GM11168 (cell line): ENCODE measurements at regions not wholly inside any gene's neighbourhood (a gene's known extent, or its start where the extent isn't known, plus 50 kb on each side); places are given as distances from the start of the nearest gene placed in this dataset.
"Not testable (repeated sequence)": the region's sequence is repeated elsewhere in the genome, so short reads cannot be mapped to it uniquely, and the experiment has no call there.

ENCODE experiments used
- in situ Hi-C: fragments of 300-500 bp; cut with MboI; formaldehyde crosslinking; loops from one replicate; pipeline ENCODE4 v1.12.0; 2022; ENCODE audit warnings: low sequenced_read_pairs; ENCODE audit not compliant: unreplicated experiment

DNA sequence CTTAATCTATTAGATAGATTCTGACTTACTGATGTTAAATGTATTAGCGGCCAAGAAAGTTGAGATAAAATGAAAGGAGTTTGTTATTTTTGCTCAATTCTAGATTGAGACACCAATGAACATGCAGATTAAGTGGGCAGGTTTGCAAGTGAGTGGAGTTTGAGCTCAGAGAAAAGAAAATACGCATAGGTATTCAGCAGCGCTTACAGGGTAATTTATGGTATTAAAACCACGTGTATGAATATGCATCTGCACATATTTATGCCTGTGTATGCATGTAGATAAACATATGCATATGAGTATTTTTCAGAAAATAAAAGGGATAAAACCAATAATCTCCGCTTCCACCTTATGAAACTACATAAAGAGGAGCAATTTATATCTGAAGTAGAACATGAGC is 1450.1 kb downstream of the RPIA start:
- in situ Hi-C loops: not testable (repeated sequence)

DNA sequence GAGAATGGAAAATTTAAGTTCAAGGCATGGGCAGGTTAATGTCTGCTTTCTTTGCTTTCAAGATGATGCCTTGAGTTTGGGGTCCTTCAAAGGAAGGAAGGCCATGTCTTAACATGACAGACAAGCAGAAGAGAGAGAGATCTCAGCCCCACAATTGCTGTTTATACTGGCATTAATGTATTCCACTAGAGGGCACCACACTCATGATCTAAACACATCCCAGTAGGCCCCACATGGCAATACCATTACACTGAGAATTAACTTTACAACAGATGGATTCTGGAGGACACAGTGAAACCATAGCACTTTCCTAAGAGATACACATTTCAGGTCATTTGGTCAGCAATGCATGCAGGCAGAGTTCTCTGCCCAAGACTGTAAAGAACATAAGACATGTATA is 1460.3 kb downstream of the RPIA start:
- in situ Hi-C loops: loop anchor here (10.0 kb wide), 1 partner anchor 1107 kb away; no protein-coding TSS in a partner anchor

DNA sequence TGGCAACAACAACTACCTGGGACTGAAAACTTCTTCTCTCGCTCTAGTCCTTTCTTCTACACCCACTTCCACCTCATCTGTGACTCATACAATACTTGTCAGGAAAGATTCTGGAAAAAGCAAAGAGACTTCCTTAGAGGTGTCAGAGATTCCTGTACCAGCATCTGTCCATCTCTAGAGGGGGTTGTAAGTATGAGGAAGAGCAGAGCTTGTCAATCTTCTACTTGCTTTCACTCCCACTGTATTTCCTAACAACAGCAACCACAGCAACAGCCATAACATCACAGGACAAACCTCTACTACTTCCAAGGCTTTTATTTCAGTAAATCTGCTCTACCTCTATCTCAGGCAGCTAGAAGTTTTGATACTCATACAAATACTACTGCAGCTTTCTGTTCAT is 1479.5 kb downstream of the RPIA start:
- in situ Hi-C loops: not testable (repeated sequence)

DNA sequence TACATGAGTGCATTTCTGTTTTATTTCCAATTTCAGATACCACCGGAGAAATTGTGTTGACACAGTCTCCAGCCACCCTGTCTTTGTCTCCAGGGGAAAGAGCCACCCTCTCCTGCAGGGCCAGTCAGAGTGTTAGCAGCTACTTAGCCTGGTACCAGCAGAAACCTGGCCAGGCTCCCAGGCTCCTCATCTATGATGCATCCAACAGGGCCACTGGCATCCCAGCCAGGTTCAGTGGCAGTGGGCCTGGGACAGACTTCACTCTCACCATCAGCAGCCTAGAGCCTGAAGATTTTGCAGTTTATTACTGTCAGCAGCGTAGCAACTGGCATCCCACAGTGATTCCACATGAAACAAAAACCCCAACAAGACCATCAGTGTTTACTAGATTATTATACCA is 1481.6 kb downstream of the RPIA start:
- in situ Hi-C loops: not testable (repeated sequence)

DNA sequence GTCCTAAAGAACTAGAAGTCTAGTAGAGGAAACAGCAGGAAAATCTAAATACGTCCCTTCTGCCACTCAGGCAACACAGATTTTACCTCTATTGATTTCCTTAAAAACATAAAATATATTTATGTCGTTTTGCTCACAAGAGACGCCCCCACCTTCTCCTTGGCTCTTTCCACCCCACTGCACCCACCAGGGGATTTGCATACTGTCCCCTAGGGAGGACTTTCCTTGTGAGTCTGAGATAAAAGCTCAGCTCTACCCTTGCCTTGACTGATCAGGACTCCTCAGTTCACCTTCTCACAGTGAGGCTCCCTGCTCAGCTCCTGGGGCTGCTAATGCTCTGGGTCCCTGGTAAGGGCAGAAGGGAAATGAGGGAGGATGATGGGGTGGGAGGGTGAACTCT is 1488.1 kb downstream of the RPIA start:
- in situ Hi-C loops: not testable (repeated sequence)

DNA sequence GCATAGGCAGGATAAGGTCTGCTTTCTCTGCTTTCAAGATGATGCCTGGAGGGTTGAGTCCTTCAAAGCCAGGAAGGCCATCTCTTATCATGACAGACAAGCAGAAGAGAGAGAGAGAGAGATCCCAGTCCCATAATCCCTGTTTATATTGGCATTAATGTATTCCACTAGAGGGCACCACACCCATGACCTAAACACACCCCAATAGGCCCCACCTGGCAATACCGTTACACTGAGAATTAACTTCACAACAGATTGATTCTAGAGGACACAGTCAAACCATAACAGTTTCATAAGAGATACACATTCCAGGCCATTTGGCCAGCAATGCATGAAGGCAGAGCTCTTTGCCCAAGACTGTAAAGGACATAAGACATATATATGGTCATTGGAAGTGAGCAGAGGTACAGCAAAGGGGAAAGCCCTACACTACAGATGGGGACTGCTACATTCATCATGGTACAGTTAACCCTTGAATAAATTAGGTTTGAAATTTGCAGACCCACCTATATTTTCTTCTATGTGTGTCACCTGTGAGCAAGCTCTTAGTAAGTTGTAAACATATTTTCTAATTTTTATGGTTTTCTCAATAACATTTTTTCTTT is 1516.1 kb downstream of the RPIA start:
- in situ Hi-C loops: no loop called here

DNA sequence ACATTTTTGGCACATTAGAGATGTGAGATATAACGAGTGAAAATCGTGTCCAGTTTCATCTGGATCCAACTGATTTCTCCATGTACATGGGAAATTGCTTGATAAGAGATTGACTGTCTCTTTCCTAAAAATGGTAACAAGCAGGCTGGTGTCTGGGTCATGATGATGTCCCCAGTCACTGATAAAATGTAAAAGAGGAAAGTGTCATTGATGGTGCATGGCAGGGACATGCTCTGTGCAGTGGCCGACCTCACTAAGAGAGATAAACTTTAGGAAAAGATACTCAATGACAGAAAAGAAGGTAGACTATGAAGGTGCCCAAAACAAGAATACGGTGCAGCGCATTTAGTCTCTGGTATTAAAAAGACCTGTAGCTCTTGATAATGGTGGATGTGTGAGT is 1517.5 kb downstream of the RPIA start:
- in situ Hi-C loops: no loop called here

DNA sequence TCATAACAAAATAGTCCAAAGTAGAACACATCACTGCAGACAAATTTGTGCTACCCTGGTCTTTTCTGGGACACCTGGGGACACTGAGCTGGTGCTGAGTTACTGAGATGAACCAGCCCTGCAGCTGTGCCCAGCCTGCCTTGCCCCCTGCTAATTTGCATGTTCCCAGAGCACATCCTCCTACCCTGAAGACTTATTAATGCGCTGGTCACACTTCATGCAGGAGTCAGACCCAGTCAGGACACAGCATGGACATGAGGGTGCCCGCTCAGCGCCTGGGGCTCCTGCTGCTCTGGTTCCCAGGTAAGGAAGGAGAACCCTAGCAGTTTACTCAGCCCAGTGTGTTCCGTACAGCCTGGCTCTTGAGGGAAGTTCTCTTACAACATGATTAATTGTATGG is 1518.3 kb downstream of the RPIA start:
- in situ Hi-C loops: no loop called here

DNA sequence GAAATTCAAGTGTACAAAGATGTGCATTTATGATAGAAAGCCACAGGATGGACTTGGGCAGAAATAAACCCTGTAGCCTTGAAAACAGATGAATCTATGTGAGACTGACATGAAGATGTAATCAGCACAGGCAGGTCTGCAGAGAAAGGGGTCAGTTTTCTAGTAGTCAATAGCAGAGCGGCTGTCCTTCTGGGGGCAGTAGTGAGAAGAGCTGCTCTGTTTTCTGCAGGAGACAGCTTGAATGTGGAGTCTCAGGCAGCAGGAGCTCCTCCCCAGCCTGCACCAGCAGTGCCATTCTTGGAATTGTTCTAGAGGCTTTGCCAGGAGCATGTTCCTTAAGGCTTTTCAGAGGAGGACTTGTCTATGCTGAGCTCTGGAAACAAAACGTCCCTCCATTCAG is 1524.4 kb downstream of the RPIA start:
- in situ Hi-C loops: not testable (repeated sequence)

DNA sequence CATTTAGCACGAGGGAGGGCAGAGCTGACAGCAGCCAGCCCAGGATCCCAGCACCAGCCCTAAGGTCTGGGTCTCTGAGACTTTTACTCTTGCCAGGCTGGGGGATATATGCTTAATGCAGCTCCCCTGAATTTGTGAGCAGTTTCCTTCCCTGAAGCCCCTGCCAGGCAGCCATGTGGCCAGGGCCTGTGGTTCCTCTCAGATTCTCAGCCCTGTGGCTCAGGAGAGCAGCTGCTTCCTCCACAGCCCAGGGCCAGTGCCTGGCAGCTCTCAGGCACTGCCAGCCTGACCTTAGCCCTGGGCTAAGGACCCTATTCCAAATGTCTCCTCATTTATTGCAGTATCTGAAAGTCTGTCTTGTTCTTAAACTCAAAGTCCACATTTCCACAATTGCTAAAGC is 1525.3 kb downstream of the RPIA start:
- in situ Hi-C loops: not testable (repeated sequence)

DNA sequence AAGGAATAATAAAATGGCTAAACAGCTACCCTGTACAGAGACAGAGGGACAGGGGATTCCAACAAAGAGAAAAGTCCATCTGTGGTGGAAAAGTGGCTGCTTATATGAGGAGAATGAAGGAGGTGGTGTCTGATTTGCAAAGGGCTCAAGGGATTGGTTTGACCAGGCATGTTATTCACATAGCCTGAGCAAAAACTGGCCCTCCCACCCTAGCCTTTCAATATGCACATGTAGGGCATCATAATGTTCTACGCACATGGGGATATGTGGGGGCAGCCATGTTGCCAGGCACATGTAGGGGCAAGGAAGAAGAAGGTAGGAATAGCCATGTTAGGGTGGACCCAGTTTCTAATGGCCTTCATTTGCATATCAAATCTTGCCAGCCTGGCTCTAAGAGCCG is 1527.1 kb downstream of the RPIA start:
- in situ Hi-C loops: not testable (repeated sequence)

DNA sequence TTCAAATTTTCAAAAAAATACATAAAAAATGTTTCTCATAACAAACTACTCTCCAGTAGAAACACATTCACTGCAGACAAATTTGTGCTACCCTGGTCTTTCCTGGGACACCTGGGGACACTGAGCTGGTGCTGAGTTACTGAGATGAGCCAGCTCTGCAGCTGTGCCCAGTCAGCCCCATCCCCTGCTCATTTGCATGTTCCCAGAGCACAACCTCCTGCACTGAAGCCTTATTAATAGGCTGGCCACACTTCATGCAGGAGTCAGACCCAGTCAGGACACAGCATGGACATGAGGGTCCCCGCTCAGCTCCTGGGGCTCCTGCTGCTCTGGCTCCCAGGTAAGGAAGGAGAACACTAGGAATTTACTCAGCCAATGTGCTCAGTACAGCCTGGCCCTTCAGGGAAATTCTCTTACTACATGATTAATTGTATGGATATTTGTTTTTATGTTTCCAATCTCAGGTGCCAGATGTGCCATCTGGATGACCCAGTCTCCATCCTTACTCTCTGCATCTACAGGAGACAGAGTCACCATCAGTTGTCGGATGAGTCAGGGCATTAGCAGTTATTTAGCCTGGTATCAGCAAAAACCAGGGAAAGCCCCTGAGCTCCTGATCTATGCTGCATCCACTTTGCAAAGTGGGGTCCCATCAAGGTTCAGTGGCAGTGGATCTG is 1529.3 kb downstream of the RPIA start:
- in situ Hi-C loops: not testable (repeated sequence)

DNA sequence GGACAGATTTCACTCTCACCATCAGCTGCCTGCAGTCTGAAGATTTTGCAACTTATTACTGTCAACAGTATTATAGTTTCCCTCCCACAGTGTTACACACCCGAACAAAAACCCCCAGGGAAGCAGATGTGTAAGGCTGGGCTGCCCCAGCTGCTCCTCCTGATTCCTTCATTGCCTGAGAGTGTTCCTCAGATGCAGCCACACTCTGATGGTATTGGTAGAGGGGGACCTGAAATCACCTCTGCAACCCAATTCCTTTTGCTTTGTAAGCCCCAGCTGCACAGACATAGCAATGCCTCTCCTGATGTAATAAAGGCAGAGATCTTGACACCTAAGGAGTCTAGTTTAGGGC is 1529.8 kb downstream of the RPIA start:
- in situ Hi-C loops: no loop called here

DNA sequence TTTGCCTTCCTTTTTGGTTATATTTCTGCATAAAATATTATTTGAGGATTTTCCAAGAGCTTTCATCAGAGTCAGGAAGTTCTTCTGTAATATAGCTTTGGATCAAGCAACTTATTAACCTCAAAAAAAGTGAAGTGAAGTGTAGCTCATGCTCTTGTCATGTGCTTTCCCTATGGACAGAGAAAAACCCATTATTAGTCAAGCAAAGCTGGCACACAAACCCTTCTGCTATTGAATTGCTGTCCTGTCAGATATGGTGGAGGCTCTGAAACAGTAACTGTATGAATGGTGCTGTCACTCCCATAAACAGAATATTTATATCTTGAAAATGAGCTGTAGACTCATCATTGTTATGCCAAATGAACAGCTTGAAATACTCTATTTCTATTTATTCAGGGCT is 1533.3 kb downstream of the RPIA start:
- in situ Hi-C loops: not testable (repeated sequence)

DNA sequence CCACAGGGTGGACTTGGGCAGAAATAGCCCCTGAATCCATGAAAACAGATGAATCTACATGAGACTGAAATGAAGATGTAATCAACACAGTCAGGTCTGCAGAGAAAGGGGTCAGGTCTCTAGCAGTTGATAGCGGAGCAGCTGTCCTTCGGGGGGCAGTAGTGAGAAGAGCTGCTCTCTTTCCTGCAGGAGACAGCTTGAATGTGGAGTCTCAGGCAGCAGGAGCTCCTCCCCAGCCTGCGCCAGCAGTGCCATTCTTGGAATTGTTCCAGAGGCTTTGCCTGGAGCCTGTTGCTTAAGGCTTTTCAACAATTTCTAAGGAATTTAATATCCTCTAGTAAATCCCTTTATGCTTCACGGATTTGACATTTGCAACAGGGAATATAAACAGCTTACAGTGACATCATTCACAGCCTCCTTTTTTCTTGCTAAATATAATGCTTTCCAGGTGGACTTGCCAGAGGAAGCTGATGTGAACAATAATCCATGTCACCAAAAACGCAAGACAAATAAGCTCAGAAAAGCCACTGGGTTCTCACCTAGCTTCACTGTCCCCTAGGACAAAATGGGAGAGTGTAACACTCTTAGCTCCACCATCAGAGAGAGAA is 1535.1 kb downstream of the RPIA start:
- in situ Hi-C loops: not testable (repeated sequence)

DNA sequence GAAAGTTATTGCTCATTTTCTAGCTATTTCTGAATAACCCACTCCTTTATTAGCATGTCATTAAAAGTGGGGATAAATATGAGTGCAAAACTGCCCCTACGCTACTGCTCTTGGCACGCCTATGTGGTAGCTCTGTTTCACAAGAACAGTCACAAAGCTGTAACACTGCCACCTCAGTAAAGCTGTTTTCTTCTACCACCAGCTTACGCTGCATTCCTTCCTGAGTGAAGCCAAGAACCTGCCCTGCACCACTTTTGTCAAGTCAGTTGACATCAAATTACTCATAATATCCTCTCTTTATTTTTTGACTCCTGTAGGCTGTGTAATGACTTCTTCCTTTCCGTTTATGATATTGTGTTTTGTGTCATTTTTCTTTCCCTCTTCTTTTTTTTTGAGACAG is 1539.7 kb downstream of the RPIA start:
- in situ Hi-C loops: not testable (repeated sequence)

DNA sequence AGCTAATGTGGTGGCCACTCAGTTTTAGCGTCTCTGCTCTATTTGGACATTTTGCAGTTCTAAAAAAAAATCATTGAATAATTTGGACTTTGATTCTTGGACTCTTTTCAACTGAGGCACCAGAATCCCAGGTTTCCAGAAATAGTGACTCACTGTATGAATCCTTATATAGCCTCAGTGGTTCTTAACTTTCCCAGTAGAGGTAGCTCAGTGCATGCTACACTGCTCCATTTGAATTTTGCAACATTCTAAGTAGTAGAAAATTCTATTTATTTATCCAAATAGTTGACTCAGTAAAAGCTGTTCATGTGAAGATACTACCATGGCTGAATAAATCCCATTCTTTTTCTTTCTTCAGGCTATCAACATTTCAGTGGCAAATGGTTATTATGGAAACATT is 1544.0 kb downstream of the RPIA start:
- in situ Hi-C loops: not testable (repeated sequence)

DNA sequence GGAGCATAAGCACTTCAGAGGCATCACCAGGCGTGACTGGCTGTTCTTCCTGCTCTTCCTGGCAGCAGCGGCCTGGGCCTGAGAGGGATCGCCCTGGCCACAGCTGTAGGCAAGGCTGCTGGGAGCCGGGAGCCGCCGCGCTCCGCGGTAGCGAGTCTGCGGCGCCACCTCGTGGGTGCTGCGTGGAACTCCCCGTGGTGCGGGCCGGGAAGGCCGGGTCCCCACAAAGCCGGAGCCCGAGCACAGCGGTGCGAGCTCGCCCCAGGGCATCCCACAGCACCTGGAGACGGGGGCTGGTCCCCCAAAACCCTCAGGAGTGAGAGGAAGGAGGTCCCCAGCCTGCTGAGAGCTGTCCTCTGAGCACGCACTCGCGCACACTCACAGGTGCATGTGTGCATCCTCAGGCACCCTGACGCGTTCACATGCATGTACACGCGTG is 1546.5 kb downstream of the RPIA start:
- in situ Hi-C loops: not testable (repeated sequence)

DNA sequence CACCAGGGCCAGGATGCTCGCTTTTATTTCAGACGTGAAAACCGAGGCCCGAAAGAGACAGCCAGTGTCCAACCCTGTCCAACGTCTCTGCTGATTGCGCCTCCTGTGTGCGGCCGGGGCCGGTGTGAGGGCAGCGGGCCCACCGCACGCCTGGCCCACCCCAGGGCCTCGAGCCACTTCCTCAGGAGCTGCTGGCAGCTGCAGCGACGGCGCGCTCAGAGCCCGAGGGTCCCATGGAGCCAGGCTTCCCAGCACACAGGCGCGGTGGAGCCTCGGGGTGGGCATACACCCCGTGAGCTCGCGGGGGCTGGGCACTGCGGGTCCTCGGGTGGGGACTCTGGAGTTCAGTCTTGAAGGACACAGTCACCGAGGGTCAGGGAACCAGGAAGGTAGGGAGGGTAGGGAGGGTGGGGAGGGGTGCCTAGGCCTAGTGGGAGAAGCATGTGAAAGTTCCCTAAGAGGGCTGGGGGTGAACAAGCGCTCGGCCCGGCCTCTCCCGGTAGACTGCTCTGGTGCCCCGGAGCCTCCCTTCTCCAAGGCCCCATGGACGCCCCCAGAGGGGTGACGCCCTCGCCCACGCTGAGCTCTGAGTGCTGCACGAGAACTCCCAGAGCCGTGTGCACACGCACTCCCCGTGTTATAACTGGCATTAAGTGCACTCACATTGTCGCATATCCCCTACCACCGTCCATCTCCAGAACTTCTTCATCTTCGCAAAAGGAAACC is 1547.2 kb downstream of the RPIA start:
- in situ Hi-C loops: not testable (repeated sequence)

DNA sequence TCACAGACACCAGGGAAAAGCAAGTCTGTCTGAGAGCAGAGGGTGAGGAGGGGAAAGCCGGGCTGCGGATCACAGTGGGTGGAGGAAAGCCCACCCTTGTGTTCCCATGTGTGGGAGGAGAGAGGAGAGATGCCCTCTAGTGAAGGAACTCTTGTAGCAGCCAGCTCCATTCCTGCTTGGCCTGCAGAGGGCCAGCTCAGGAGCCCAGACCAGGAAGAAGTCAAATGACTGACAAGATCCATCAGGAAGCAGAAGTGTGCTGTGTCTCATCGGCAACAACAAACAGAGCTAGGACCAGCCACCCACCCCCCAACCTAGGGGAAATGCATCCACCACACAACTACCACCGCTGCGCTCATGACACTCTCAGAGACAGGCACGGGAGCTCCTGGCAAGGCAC is 1548.3 kb downstream of the RPIA start:
- in situ Hi-C loops: not testable (repeated sequence)
